ENCODE measurements at regions not wholly inside any gene's neighbourhood (a gene's known extent, or its start where the extent isn't known, plus 50 kb on each side); places are given as distances from the start of the nearest gene placed in this dataset.

- WGBS, 2 experiments (ENCODE audit: low coverage in 1 of 2, low lambda C conversion rate in 2 of 2, missing lambda C conversion rate in 2 of 2) = 74 to 86% methylated on average over 1 of the region's 1 CpG
- no peak overlapping the region for H3K4me2 ChIP-seq (ENCODE audit: unreplicated experiment)
- no peaks in the 10 kb centered on the region for H4K20me1 ChIP-seq (ENCODE audit: insufficient read depth)
- H3K9ac ChIP-seq = no peak overlapping the region
- no peaks in the 10 kb centered on the region for H3K4me1 ChIP-seq (ENCODE audit: insufficient read depth)
- no peaks in the 10 kb centered on the region for H3F3A ChIP-seq (ENCODE audit: insufficient read depth)
- H2AFZ ChIP-seq = no peak overlapping the region
- no peak overlapping the region for H3K4me3 ChIP-seq
- no peak overlapping the region for H3K27ac ChIP-seq
- TF ChIP-seq EZH2 (IDR thresholded peaks at IDR 0.05; ENCODE audit: insufficient read depth, poor library complexity, severe bottlenecking) (no peak), EZH2phosphoT487 (IDR thresholded peaks at IDR 0.05; ENCODE audit: insufficient read depth, low read depth) (no peak)
- in situ Hi-C loops (cut with MboI) = no loop called here
- H3K9me2 ChIP-seq (ENCODE audit: insufficient read depth) = no peaks in the 10 kb centered on the region
- H3K79me2 ChIP-seq (ENCODE audit: insufficient read depth) = no peaks in the 10 kb centered on the region
- no peaks in the 10 kb centered on the region for H3K36me3 ChIP-seq (ENCODE audit: low read depth)
- H3K9me3 ChIP-seq (ENCODE audit: low read depth) = no peaks in the 10 kb centered on the region
- H3K27me3 ChIP-seq (replicated peaks; ENCODE audit: insufficient read depth) = 0 out of 2 replicates have a peak, but pooled peaks cover 5% of the 10 kb centered on the region
- DNase-seq = no peak
Measured at GRCh38 chr3:168272343-168272985, 176.7 kb upstream of the GOLIM4 start.

GRCh38 chr3:168271932-168272331 is 176.2 kb upstream of the GOLIM4 start:
- Histone ChIP-seq H3K79me2 (ENCODE audit: insufficient read depth) (no peaks in the 10 kb centered on the region), H3K9me3 (ENCODE audit: low read depth) (no peaks in the 10 kb centered on the region), H2AFZ (no peak overlapping the region), H3K9ac (no peak overlapping the region), H3K4me1 (ENCODE audit: insufficient read depth) (no peaks in the 10 kb centered on the region), H3K4me3 (no peak overlapping the region), H3K36me3 (ENCODE audit: low read depth) (no peaks in the 10 kb centered on the region), H3K4me2 (ENCODE audit: unreplicated experiment) (no peak overlapping the region), H3F3A (ENCODE audit: insufficient read depth) (no peaks in the 10 kb centered on the region), H3K27ac (no peak overlapping the region), H3K9me2 (ENCODE audit: insufficient read depth) (no peaks in the 10 kb centered on the region), H3K27me3 (replicated peaks; ENCODE audit: insufficient read depth) (0 out of 2 replicates have a peak, but pooled peaks cover 5% of the 10 kb centered on the region), H4K20me1 (ENCODE audit: insufficient read depth) (no peaks in the 10 kb centered on the region)
- WGBS, 2 experiments (ENCODE audit: low coverage in 1 of 2, low lambda C conversion rate in 2 of 2, missing lambda C conversion rate in 2 of 2) = 42 to 47% methylated on average over 2 of the region's 2 CpGs
- in situ Hi-C loops (cut with MboI) = no loop called here
- TF ChIP-seq EZH2phosphoT487 (IDR thresholded peaks at IDR 0.05; ENCODE audit: insufficient read depth, low read depth) = no peak
- no peak for TF ChIP-seq EZH2 (IDR thresholded peaks at IDR 0.05; ENCODE audit: insufficient read depth, poor library complexity, severe bottlenecking)
- no peak for DNase-seq

GRCh38 chr3:168269001-168269400 is 173.3 kb upstream of the GOLIM4 start:
- Histone ChIP-seq H3K4me2 (ENCODE audit: unreplicated experiment) (no peak overlapping the region), H3K9me2 (ENCODE audit: insufficient read depth) (no peaks in the 10 kb centered on the region), H2AFZ (no peak overlapping the region), H3K4me1 (ENCODE audit: insufficient read depth) (no peaks in the 10 kb centered on the region), H4K20me1 (ENCODE audit: insufficient read depth) (no peaks in the 10 kb centered on the region), H3K9me3 (ENCODE audit: low read depth) (no peaks in the 10 kb centered on the region), H3F3A (ENCODE audit: insufficient read depth) (no peaks in the 10 kb centered on the region), H3K4me3 (no peak overlapping the region), H3K27ac (no peak overlapping the region), H3K27me3 (replicated peaks; ENCODE audit: insufficient read depth) (0 out of 2 replicates have a peak, but pooled peaks cover 5% of the 10 kb centered on the region), H3K79me2 (ENCODE audit: insufficient read depth) (no peaks in the 10 kb centered on the region), H3K36me3 (ENCODE audit: low read depth) (no peaks in the 10 kb centered on the region), H3K9ac (no peak overlapping the region)
- WGBS, 2 experiments (ENCODE audit: low coverage in 1 of 2, low lambda C conversion rate in 2 of 2, missing lambda C conversion rate in 2 of 2) = 7 to 17% methylated on average over 1 of the region's 1 CpG
- in situ Hi-C loops (cut with MboI) = no loop called here
- DNase-seq = no peak
- no peak for TF ChIP-seq EZH2 (IDR thresholded peaks at IDR 0.05; ENCODE audit: insufficient read depth, poor library complexity, severe bottlenecking)
- TF ChIP-seq EZH2phosphoT487 (IDR thresholded peaks at IDR 0.05; ENCODE audit: insufficient read depth, low read depth) = no peak

GRCh38 chr3:168267179-168267578 is 171.5 kb upstream of the GOLIM4 start:
- 23 to 35% methylated on average over 1 of the region's 1 CpG for WGBS, 2 experiments (ENCODE audit: low coverage in 1 of 2, low lambda C conversion rate in 2 of 2, missing lambda C conversion rate in 2 of 2)
- Histone ChIP-seq H3K4me1 (ENCODE audit: insufficient read depth) (no peaks in the 10 kb centered on the region), H3K4me3 (no peak overlapping the region), H3K9me2 (ENCODE audit: insufficient read depth) (no peaks in the 10 kb centered on the region), H4K20me1 (ENCODE audit: insufficient read depth) (no peaks in the 10 kb centered on the region), H3K9ac (no peak overlapping the region), H3F3A (ENCODE audit: insufficient read depth) (no peaks in the 10 kb centered on the region), H3K27me3 (replicated peaks; ENCODE audit: insufficient read depth) (peaks cover 5% of the 10 kb centered on the region; the same call in 1 of the 2 replicates), H3K4me2 (ENCODE audit: unreplicated experiment) (no peak overlapping the region), H2AFZ (no peak overlapping the region), H3K79me2 (ENCODE audit: insufficient read depth) (no peaks in the 10 kb centered on the region), H3K27ac (no peak overlapping the region), H3K9me3 (ENCODE audit: low read depth) (no peaks in the 10 kb centered on the region), H3K36me3 (ENCODE audit: low read depth) (no peaks in the 10 kb centered on the region)
- in situ Hi-C loops (cut with MboI) = no loop called here
- no peak for DNase-seq
- TF ChIP-seq EZH2 (IDR thresholded peaks at IDR 0.05; ENCODE audit: insufficient read depth, poor library complexity, severe bottlenecking) (no peak), EZH2phosphoT487 (IDR thresholded peaks at IDR 0.05; ENCODE audit: insufficient read depth, low read depth) (no peak)

All from GM23248 (cell line).